Subcutaneous abdominal adipose tissue (tissue), 5 donors: ENCODE measurements at regions not wholly inside any gene's neighbourhood (a gene's known extent, or its start where the extent isn't known, plus 50 kb on each side); places are given as distances from the start of the nearest gene placed in this dataset.
"Not testable (repeated sequence)": the region's sequence is repeated elsewhere in the genome, so short reads cannot be mapped to it uniquely, and the experiment has no call there.

Experiments
- H3K27ac ChIP-seq: one replicate; pipeline ENCODE4 v1.7.0; 2013; ENCODE audit warnings: low read depth, mild to moderate bottlenecking, inconsistent platforms, low read length, moderate library complexity
- H3K27me3 ChIP-seq, 5 donors: one replicate each; pipeline ENCODE4 v1.7.0; 2013; ENCODE audit warnings: low read length in 5 of 5, inconsistent platforms in 1 of 5; ENCODE audit not compliant: control insufficient read depth in 5 of 5, insufficient read depth in 4 of 5
- H3K36me3 ChIP-seq, 5 donors: one replicate each; pipeline ENCODE4 v1.7.0; 2013; ENCODE audit warnings: low read length in 5 of 5; ENCODE audit not compliant: control insufficient read depth in 5 of 5, insufficient read depth in 5 of 5
- H3K4me1 ChIP-seq, 5 donors: one replicate each; pipeline ENCODE4 v1.7.0; 2013; ENCODE audit warnings: low read length in 5 of 5, mild to moderate bottlenecking in 3 of 5, moderate library complexity in 1 of 5; ENCODE audit not compliant: control insufficient read depth in 5 of 5, insufficient read depth in 5 of 5
- H3K4me3 ChIP-seq, 5 donors: one replicate each; pipeline ENCODE4 v1.7.0; 2013; ENCODE audit warnings: low read length in 5 of 5, low read depth in 1 of 5
- H3K9ac ChIP-seq, 5 donors: one replicate each; pipeline ENCODE4 v1.7.0; 2013; ENCODE audit warnings: low read length in 5 of 5, mild to moderate bottlenecking in 4 of 5, moderate library complexity in 3 of 5
- H3K9me3 ChIP-seq, 5 donors: one replicate each; pipeline ENCODE4 v1.7.0; 2013; ENCODE audit warnings: low read length in 5 of 5; ENCODE audit not compliant: control insufficient read depth in 5 of 5
- donor health status: healthy.
- donor health status: healthy.
- donor health status: healthy.
- donor health status: healthy.
- donor health status: healthy.

- peaks cover 6 to 13% (median 11%) of the 10 kb centered on the region in 5 donors for H3K9me3 ChIP-seq
- no peak overlapping the region for H3K4me3 ChIP-seq
- H3K36me3 ChIP-seq: no peaks in the 10 kb centered on the region
- no peak overlapping the region for H3K9ac ChIP-seq
- H3K27me3 ChIP-seq: no peaks in the 10 kb centered on the region
- no peaks in the 10 kb centered on the region for H3K4me1 ChIP-seq
- H3K27ac ChIP-seq: no peak overlapping the region
These were observed 271.1 kb downstream of the KCNRG start for GRCh38 chr13:50286324-50286723.

DNA sequence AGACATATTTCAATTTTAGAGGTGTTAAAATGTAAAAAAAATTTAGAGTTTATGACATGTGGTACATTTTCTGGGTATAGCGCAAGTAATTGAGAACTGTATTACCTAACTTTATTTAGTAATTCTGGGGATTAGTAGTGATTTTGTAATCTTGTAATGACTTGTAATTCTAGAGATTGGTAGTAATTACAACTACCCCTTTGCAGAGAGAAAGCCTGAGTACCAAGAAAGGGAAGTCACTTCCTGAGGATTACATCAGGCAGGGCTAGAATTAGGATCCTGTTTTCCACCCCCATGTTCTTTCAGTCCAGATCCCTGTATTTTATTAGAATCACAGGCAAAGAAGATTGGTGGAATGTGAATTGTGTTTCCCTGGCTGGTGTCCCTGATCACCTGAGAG is 274.9 kb downstream of the KCNRG start:
- H3K4me3 ChIP-seq: no peak overlapping the region

GRCh38 chr13:50291611-50292010 is 276.4 kb downstream of the KCNRG start:
- Histone ChIP-seq H3K9me3 (peaks cover 0 to 5% (median 0%) of the 10 kb centered on the region in 5 donors), H3K4me3 (no peak overlapping the region), H3K4me1 (peaks cover 0 to 3% (median 0%) of the 10 kb centered on the region in 5 donors), H3K27me3 (no peaks in the 10 kb centered on the region), H3K36me3 (no peaks in the 10 kb centered on the region), H3K27ac (no peak overlapping the region), H3K9ac (no peak overlapping the region)

More for the DNA sequence above, 274.9 kb downstream of the KCNRG start:
- no peaks in the 10 kb centered on the region for H3K27me3 ChIP-seq
- H3K9ac ChIP-seq: no peak overlapping the region
- H3K36me3 ChIP-seq: no peaks in the 10 kb centered on the region
- H3K9me3 ChIP-seq: peaks cover 0 to 5% (median 0%) of the 10 kb centered on the region in 5 donors
- peaks cover 0 to 3% (median 0%) of the 10 kb centered on the region in 5 donors for H3K4me1 ChIP-seq
- no peak overlapping the region for H3K27ac ChIP-seq

- Histone ChIP-seq H3K27ac (no peak overlapping the region), H3K9ac (no peak overlapping the region), H3K4me3 (no peak overlapping the region), H3K36me3 (no peaks in the 10 kb centered on the region), H3K27me3 (no peaks in the 10 kb centered on the region), H3K9me3 (peaks cover 0 to 5% (median 0%) of the 10 kb centered on the region in 5 donors), H3K4me1 (peaks cover 0 to 3% (median 0%) of the 10 kb centered on the region in 5 donors)
These were observed 276.8 kb downstream of the KCNRG start for GRCh38 chr13:50292081-50292480.

- not testable (repeated sequence) for H3K27me3 ChIP-seq, H3K4me1 ChIP-seq, H3K27ac ChIP-seq, H3K4me3 ChIP-seq, H3K9me3 ChIP-seq, H3K9ac ChIP-seq, H3K36me3 ChIP-seq
These were observed 279.2 kb downstream of the KCNRG start for GRCh38 chr13:50294425-50294824.

- H3K27ac ChIP-seq: no peak overlapping the region
- H3K9me3 ChIP-seq: no peaks in the 10 kb centered on the region
- no peak overlapping the region for H3K9ac ChIP-seq
- H3K36me3 ChIP-seq: no peaks in the 10 kb centered on the region
- H3K4me3 ChIP-seq: no peak overlapping the region
- H3K4me1 ChIP-seq: no peaks in the 10 kb centered on the region
- H3K27me3 ChIP-seq: peaks cover 0 to 2% (median 0%) of the 10 kb centered on the region in 5 donors
These were observed 284.5 kb downstream of the KCNRG start for GRCh38 chr13:50299546-50300249.

GRCh38 chr13:50303963-50304721 is 288.9 kb downstream of the KCNRG start:
- H3K9ac ChIP-seq: no peak overlapping the region
- no peak overlapping the region for H3K27ac ChIP-seq
- H3K4me1 ChIP-seq: no peaks in the 10 kb centered on the region
- H3K36me3 ChIP-seq: no peaks in the 10 kb centered on the region
- no peak overlapping the region for H3K4me3 ChIP-seq
- H3K27me3 ChIP-seq: peaks cover 0 to 2% (median 0%) of the 10 kb centered on the region in 5 donors
- no peaks in the 10 kb centered on the region for H3K9me3 ChIP-seq

DNA sequence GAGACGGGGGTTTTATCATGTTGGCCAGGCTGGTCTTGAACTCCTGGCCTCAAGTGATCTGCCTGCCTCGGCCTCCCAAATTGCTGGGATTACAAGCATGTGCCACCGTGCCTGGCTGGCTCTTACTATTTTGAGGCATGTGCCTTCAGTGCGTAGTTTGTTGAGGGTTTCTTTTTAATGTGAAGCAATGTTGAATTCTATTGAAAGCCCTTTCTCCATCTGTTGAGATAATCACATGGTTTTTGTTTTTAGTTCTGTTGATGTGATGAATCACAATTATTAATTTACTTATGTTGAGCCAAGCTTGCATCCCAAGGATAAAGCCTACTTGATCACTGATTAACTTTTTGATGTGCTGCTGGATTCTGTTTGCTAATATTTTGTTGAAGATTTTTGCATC is 290.9 kb downstream of the KCNRG start:
- Histone ChIP-seq H3K4me3 (no peak overlapping the region), H3K27ac (no peak overlapping the region), H3K9ac (no peak overlapping the region), H3K27me3 (peaks cover 0 to 3% (median 0%) of the 10 kb centered on the region in 5 donors), H3K9me3 (no peaks in the 10 kb centered on the region), H3K36me3 (no peaks in the 10 kb centered on the region), H3K4me1 (peaks cover 0 to 7% (median 0%) of the 10 kb centered on the region in 5 donors)

DNA sequence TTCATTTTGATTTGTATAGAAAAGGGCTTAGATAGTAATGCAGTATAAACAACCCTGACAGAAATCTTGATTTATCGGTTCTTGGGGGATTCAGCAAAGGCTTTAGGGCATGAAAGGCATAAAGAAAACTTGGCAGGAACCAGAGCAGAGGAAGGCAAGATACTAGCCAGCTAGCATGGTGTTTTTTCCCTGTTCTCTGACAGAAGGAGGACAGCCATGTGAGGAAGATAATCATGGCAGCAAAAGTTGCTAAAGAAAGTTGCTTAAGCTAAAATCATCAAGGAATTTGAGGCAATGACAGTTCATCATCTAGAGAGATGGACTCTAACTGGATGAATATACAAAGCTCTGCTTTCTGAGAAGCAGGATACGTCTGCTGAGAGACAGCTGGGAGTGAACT is 294.1 kb downstream of the KCNRG start:
- peaks cover 0 to 7% (median 0%) of the 10 kb centered on the region in 5 donors for H3K4me1 ChIP-seq
- H3K27ac ChIP-seq: no peak overlapping the region
- H3K4me3 ChIP-seq: no peak overlapping the region
- H3K9me3 ChIP-seq: no peaks in the 10 kb centered on the region
- no peak overlapping the region for H3K9ac ChIP-seq
- no peaks in the 10 kb centered on the region for H3K36me3 ChIP-seq
- H3K27me3 ChIP-seq: peaks cover 0 to 3% (median 0%) of the 10 kb centered on the region in 5 donors

DNA sequence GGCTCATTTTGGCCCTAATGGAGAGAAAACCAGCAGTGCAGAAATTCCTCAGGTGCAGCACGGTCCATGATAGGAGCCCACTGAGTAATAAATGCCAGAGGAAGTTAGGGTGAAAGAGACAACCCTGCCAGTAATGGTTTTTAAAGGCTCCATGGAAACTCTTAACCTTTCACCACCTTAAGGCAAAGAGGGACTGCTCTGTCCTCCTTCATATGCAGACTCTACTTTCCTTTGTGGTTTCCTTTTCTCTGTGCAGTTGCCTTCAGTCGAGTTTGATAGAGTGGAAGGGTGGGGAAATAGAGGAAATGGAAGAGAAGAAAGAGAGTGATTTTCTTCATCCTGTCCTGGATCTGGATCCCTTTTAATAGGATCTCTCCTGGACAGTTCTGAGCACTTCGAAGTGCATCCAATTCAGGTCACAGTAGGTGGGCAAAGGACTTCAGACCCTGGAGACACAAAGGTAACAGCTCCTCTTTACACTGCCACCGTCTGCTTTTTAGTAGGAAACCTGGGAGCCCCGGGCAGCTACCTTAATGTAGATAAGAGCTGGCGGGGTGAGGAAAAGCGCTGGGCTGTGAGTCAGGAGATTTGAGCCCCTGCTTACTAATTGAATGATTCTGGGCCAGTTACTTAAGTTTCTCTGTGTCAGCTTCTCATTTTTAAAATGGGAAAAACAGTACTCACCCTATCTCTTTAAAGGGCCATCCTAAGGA is 294.8 kb downstream of the KCNRG start:
- Histone ChIP-seq H3K27ac (no peak overlapping the region), H3K4me1 (peaks cover 0 to 7% (median 0%) of the 10 kb centered on the region in 5 donors), H3K27me3 (peaks cover 0 to 3% (median 0%) of the 10 kb centered on the region in 5 donors), H3K4me3 (no peak overlapping the region), H3K9ac (no peak overlapping the region), H3K36me3 (no peaks in the 10 kb centered on the region), H3K9me3 (no peaks in the 10 kb centered on the region)
